NCI-H187 (cell line): ENCODE measurements at regions not wholly inside any gene's neighbourhood (a gene's known extent, or its start where the extent isn't known, plus 50 kb on each side); places are given as distances from the start of the nearest gene placed in this dataset.

Source experiments
- DNase-seq, 2 experiments: peaks; one replicate each; lab custom pipeline; 2025; lab: John Stamatoyannopoulos, UW

GRCh38 chr4:126777649-126778048 lies 855.1 kb upstream of the INTU start:
- DNase-seq = no peak

GRCh38 chr4:126778348-126778747 lies 854.4 kb upstream of the INTU start:
- no peak for DNase-seq

- DNase-seq = no peak
Observed at GRCh38 chr4:126779001-126779400, 853.8 kb upstream of the INTU start.

- no peak for DNase-seq
Observed at GRCh38 chr4:126779436-126780166, 853.2 kb upstream of the INTU start.

- DNase-seq = no peak
Observed at GRCh38 chr4:126783191-126783590, 849.6 kb upstream of the INTU start.

GRCh38 chr4:126784966-126785580 lies 847.7 kb upstream of the INTU start:
- no peak for DNase-seq

GRCh38 chr4:126790633-126791032 lies 842.1 kb upstream of the INTU start:
- no peak for DNase-seq

- DNase-seq = no peak
Observed at GRCh38 chr4:126794363-126794762, 838.4 kb upstream of the INTU start.

- no peak for DNase-seq
Observed at GRCh38 chr4:126798214-126798613, 834.5 kb upstream of the INTU start.

GRCh38 chr4:126799416-126799815 lies 833.3 kb upstream of the INTU start:
- no peak for DNase-seq

- no peak for DNase-seq
Observed at GRCh38 chr4:126799971-126800574, 832.7 kb upstream of the INTU start.

- no peak for DNase-seq
Observed at GRCh38 chr4:126800575-126801141, 832.1 kb upstream of the INTU start.

- DNase-seq = no peak
Observed at GRCh38 chr4:126807132-126807531, 825.6 kb upstream of the INTU start.

- DNase-seq = no peak
Observed at GRCh38 chr4:126812076-126812475, 820.7 kb upstream of the INTU start.

- DNase-seq = no peak
Observed at GRCh38 chr4:126820631-126821030, 812.1 kb upstream of the INTU start.

- DNase-seq = no peak
Observed at GRCh38 chr4:126821152-126821551, 811.6 kb upstream of the INTU start.

- no peak for DNase-seq
Observed at GRCh38 chr4:126825083-126825482, 807.7 kb upstream of the INTU start.

GRCh38 chr4:126827669-126828068 lies 805.1 kb upstream of the INTU start:
- no peak for DNase-seq

- DNase-seq = no peak
Observed at GRCh38 chr4:126834854-126835253, 797.9 kb upstream of the INTU start.

- no peak for DNase-seq
Observed at GRCh38 chr4:126838941-126839679, 793.6 kb upstream of the INTU start.

- DNase-seq = no peak
Observed at GRCh38 chr4:126843492-126844067, 789.2 kb upstream of the INTU start.

GRCh38 chr4:126850286-126850685 lies 782.5 kb upstream of the INTU start:
- no peak for DNase-seq
